Adrenal gland (tissue), 5 donors: ENCODE measurements at regions not wholly inside any gene's neighbourhood (a gene's known extent, or its start where the extent isn't known, plus 50 kb on each side); places are given as distances from the start of the nearest gene placed in this dataset.

Experiments
- CTCF ChIP-seq, 6 experiments: fragments of 450-650 bp in 4 of 6; fragments of 200-600 bp in 2 of 6; sonication (generic) in 1 of 6; IDR thresholded peaks; 1 replicate in 5 of 6; 2 replicates in 1 of 6; pipeline versions ENCODE4 v1.5.1 to v1.8.0; 2016 to 2021; ENCODE audit warnings: antibody characterized with exemption in 6 of 6, mild to moderate bottlenecking in 2 of 6, moderate library complexity in 1 of 6
- POLR2A ChIP-seq, 2 donors: fragments of 450-650 bp; IDR thresholded peaks; one replicate each; pipeline ENCODE4 v1.6.1; 2017; ENCODE audit warnings: antibody characterized with exemption in 2 of 2, mild to moderate bottlenecking in 2 of 2, moderate library complexity in 1 of 2
- donor health status: DM: no; HTN: no; CAD: no.

GRCh38 chr4:78687818-78688217, 88.3 kb upstream of the BMP2K start:
- TF ChIP-seq CTCF (IDR thresholded peaks at IDR 0.05): no peak
- TF ChIP-seq POLR2A (IDR thresholded peaks at IDR 0.05): no peak
